ENCODE measurements at regions not wholly inside any gene's neighbourhood (a gene's known extent, or its start where the extent isn't known, plus 50 kb on each side); places are given as distances from the start of the nearest gene placed in this dataset.

- no peaks in the 10 kb centered on the region for H3K4me1 ChIP-seq (ENCODE audit: control insufficient read depth in 5 of 5, insufficient read depth in 5 of 5, low read length in 5 of 5)
- H3K36me3 ChIP-seq (ENCODE audit: control insufficient read depth in 5 of 5, insufficient read depth in 5 of 5, low read length in 5 of 5), result no peaks in the 10 kb centered on the region
- H3K27ac ChIP-seq (ENCODE audit: low read depth, low read length), result no peak overlapping the region
- H3K9ac ChIP-seq (ENCODE audit: low read length in 5 of 5), result no peak overlapping the region
- H3K4me3 ChIP-seq (ENCODE audit: low read depth in 1 of 5, low read length in 5 of 5), result no peak overlapping the region
- peaks cover 0 to 13% (median 0%) of the 10 kb centered on the region in 5 donors for H3K9me3 ChIP-seq (ENCODE audit: control insufficient read depth in 5 of 5, low read length in 5 of 5)
- H3K27me3 ChIP-seq (ENCODE audit: control insufficient read depth in 5 of 5, insufficient read depth in 4 of 5, low read length in 5 of 5), result no peaks in the 10 kb centered on the region
These were observed 668.7 kb downstream of the SLC4A3 start for GRCh38 chr2:220296174-220296573.

GRCh38 chr2:220297093-220297492 is 669.7 kb downstream of the SLC4A3 start:
- Histone ChIP-seq H3K27me3 (ENCODE audit: control insufficient read depth in 5 of 5, insufficient read depth in 4 of 5, low read length in 5 of 5) (no peaks in the 10 kb centered on the region), H3K9me3 (ENCODE audit: control insufficient read depth in 5 of 5, low read length in 5 of 5) (peaks cover 0 to 13% (median 0%) of the 10 kb centered on the region in 5 donors), H3K9ac (ENCODE audit: low read length in 5 of 5) (no peak overlapping the region), H3K4me3 (ENCODE audit: low read depth in 1 of 5, low read length in 5 of 5) (no peak overlapping the region), H3K27ac (ENCODE audit: low read depth, low read length) (no peak overlapping the region), H3K4me1 (ENCODE audit: control insufficient read depth in 5 of 5, insufficient read depth in 5 of 5, low read length in 5 of 5) (no peaks in the 10 kb centered on the region), H3K36me3 (ENCODE audit: control insufficient read depth in 5 of 5, insufficient read depth in 5 of 5, low read length in 5 of 5) (no peaks in the 10 kb centered on the region)

- Histone ChIP-seq H3K36me3 (ENCODE audit: control insufficient read depth in 5 of 5, insufficient read depth in 5 of 5, low read length in 5 of 5) (no peaks in the 10 kb centered on the region), H3K27ac (ENCODE audit: low read depth, low read length) (no peak overlapping the region), H3K4me1 (ENCODE audit: control insufficient read depth in 5 of 5, insufficient read depth in 5 of 5, low read length in 5 of 5) (no peaks in the 10 kb centered on the region), H3K27me3 (ENCODE audit: control insufficient read depth in 5 of 5, insufficient read depth in 4 of 5, low read length in 5 of 5) (no peaks in the 10 kb centered on the region), H3K9ac (ENCODE audit: low read length in 5 of 5) (no peak overlapping the region), H3K4me3 (ENCODE audit: low read depth in 1 of 5, low read length in 5 of 5) (no peak overlapping the region), H3K9me3 (ENCODE audit: control insufficient read depth in 5 of 5, low read length in 5 of 5) (no peaks in the 10 kb centered on the region)
These were observed 673.4 kb downstream of the SLC4A3 start for GRCh38 chr2:220300806-220301205.

GRCh38 chr2:220302756-220303155 is 675.3 kb downstream of the SLC4A3 start:
- no peaks in the 10 kb centered on the region for H3K36me3 ChIP-seq (ENCODE audit: control insufficient read depth in 5 of 5, insufficient read depth in 5 of 5, low read length in 5 of 5)
- no peaks in the 10 kb centered on the region for H3K9me3 ChIP-seq (ENCODE audit: control insufficient read depth in 5 of 5, low read length in 5 of 5)
- no peaks in the 10 kb centered on the region for H3K4me1 ChIP-seq (ENCODE audit: control insufficient read depth in 5 of 5, insufficient read depth in 5 of 5, low read length in 5 of 5)
- H3K27me3 ChIP-seq (ENCODE audit: control insufficient read depth in 5 of 5, insufficient read depth in 4 of 5, low read length in 5 of 5), result no peaks in the 10 kb centered on the region
- no peak overlapping the region for H3K27ac ChIP-seq (ENCODE audit: low read depth, low read length)
- no peak overlapping the region for H3K4me3 ChIP-seq (ENCODE audit: low read depth in 1 of 5, low read length in 5 of 5)
- H3K9ac ChIP-seq (ENCODE audit: low read length in 5 of 5), result no peak overlapping the region

DNA sequence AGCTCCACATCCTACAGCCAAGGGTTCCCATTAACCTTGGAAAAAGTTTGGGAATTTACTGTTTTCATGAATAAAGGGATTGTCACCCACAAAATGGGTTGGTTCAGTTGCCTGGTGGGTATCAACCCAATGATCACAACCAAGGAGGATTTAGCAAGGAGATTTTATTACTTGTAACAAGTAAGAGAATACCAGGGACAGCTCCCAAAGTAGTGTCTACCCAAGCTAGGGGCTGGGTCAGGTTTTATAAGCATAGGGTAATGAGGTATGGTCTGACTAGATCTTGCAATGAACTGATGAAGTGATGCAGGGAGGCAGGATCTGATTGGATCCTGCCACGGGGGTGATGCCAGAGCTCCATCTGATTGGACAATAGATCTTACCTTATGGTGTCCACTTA is 681.8 kb downstream of the SLC4A3 start:
- Histone ChIP-seq H3K9me3 (ENCODE audit: control insufficient read depth in 5 of 5, low read length in 5 of 5) (no peaks in the 10 kb centered on the region), H3K36me3 (ENCODE audit: control insufficient read depth in 5 of 5, insufficient read depth in 5 of 5, low read length in 5 of 5) (no peaks in the 10 kb centered on the region), H3K4me1 (ENCODE audit: control insufficient read depth in 5 of 5, insufficient read depth in 5 of 5, low read length in 5 of 5) (no peaks in the 10 kb centered on the region), H3K9ac (ENCODE audit: low read length in 5 of 5) (no peak overlapping the region), H3K27me3 (ENCODE audit: control insufficient read depth in 5 of 5, insufficient read depth in 4 of 5, low read length in 5 of 5) (peaks cover 0 to 3% (median 0%) of the 10 kb centered on the region in 5 donors), H3K4me3 (ENCODE audit: low read depth in 1 of 5, low read length in 5 of 5) (no peak overlapping the region), H3K27ac (ENCODE audit: low read depth, low read length) (no peak overlapping the region)

GRCh38 chr2:220310451-220310861 is 683.0 kb downstream of the SLC4A3 start:
- Histone ChIP-seq H3K9me3 (ENCODE audit: control insufficient read depth in 5 of 5, low read length in 5 of 5) (peaks cover 0 to 4% (median 0%) of the 10 kb centered on the region in 5 donors), H3K9ac (ENCODE audit: low read length in 5 of 5) (no peak overlapping the region), H3K27me3 (ENCODE audit: control insufficient read depth in 5 of 5, insufficient read depth in 4 of 5, low read length in 5 of 5) (peaks cover 0 to 3% (median 0%) of the 10 kb centered on the region in 5 donors), H3K27ac (ENCODE audit: low read depth, low read length) (no peak overlapping the region), H3K36me3 (ENCODE audit: control insufficient read depth in 5 of 5, insufficient read depth in 5 of 5, low read length in 5 of 5) (no peaks in the 10 kb centered on the region), H3K4me1 (ENCODE audit: control insufficient read depth in 5 of 5, insufficient read depth in 5 of 5, low read length in 5 of 5) (peaks cover 0 to 6% (median 3%) of the 10 kb centered on the region in 5 donors), H3K4me3 (ENCODE audit: low read depth in 1 of 5, low read length in 5 of 5) (no peak overlapping the region)

- no peak overlapping the region for H3K27ac ChIP-seq (ENCODE audit: low read depth, low read length)
- no peak overlapping the region for H3K4me3 ChIP-seq (ENCODE audit: low read depth in 1 of 5, low read length in 5 of 5)
- H3K9me3 ChIP-seq (ENCODE audit: control insufficient read depth in 5 of 5, low read length in 5 of 5), result peaks cover 0 to 4% (median 0%) of the 10 kb centered on the region in 5 donors
- no peak overlapping the region for H3K9ac ChIP-seq (ENCODE audit: low read length in 5 of 5)
- no peaks in the 10 kb centered on the region for H3K36me3 ChIP-seq (ENCODE audit: control insufficient read depth in 5 of 5, insufficient read depth in 5 of 5, low read length in 5 of 5)
- H3K4me1 ChIP-seq (ENCODE audit: control insufficient read depth in 5 of 5, insufficient read depth in 5 of 5, low read length in 5 of 5), result peaks cover 0 to 7% (median 4%) of the 10 kb centered on the region in 5 donors
- peaks cover 0 to 3% (median 0%) of the 10 kb centered on the region in 5 donors for H3K27me3 ChIP-seq (ENCODE audit: control insufficient read depth in 5 of 5, insufficient read depth in 4 of 5, low read length in 5 of 5)
These were observed 687.8 kb downstream of the SLC4A3 start for GRCh38 chr2:220315098-220315823.

GRCh38 chr2:220318037-220318436 is 690.6 kb downstream of the SLC4A3 start:
- peaks cover 0 to 4% (median 0%) of the 10 kb centered on the region in 5 donors for H3K9me3 ChIP-seq (ENCODE audit: control insufficient read depth in 5 of 5, low read length in 5 of 5)
- H3K27ac ChIP-seq (ENCODE audit: low read depth, low read length), result no peak overlapping the region
- H3K27me3 ChIP-seq (ENCODE audit: control insufficient read depth in 5 of 5, insufficient read depth in 4 of 5, low read length in 5 of 5), result no peaks in the 10 kb centered on the region
- H3K36me3 ChIP-seq (ENCODE audit: control insufficient read depth in 5 of 5, insufficient read depth in 5 of 5, low read length in 5 of 5), result no peaks in the 10 kb centered on the region
- no peak overlapping the region for H3K4me3 ChIP-seq (ENCODE audit: low read depth in 1 of 5, low read length in 5 of 5)
- H3K9ac ChIP-seq (ENCODE audit: low read length in 5 of 5), result no peak overlapping the region
- peaks cover 0 to 7% (median 4%) of the 10 kb centered on the region in 5 donors for H3K4me1 ChIP-seq (ENCODE audit: control insufficient read depth in 5 of 5, insufficient read depth in 5 of 5, low read length in 5 of 5)

- Histone ChIP-seq H3K4me1 (ENCODE audit: control insufficient read depth in 5 of 5, insufficient read depth in 5 of 5, low read length in 5 of 5) (peaks cover 0 to 7% (median 4%) of the 10 kb centered on the region in 5 donors), H3K9me3 (ENCODE audit: control insufficient read depth in 5 of 5, low read length in 5 of 5) (peaks cover 0 to 4% (median 0%) of the 10 kb centered on the region in 5 donors), H3K27me3 (ENCODE audit: control insufficient read depth in 5 of 5, insufficient read depth in 4 of 5, low read length in 5 of 5) (no peaks in the 10 kb centered on the region), H3K27ac (ENCODE audit: low read depth, low read length) (no peak overlapping the region), H3K36me3 (ENCODE audit: control insufficient read depth in 5 of 5, insufficient read depth in 5 of 5, low read length in 5 of 5) (no peaks in the 10 kb centered on the region), H3K9ac (ENCODE audit: low read length in 5 of 5) (no peak overlapping the region), H3K4me3 (ENCODE audit: low read depth in 1 of 5, low read length in 5 of 5) (no peak overlapping the region)
These were observed 691.1 kb downstream of the SLC4A3 start for GRCh38 chr2:220318508-220318907.

DNA sequence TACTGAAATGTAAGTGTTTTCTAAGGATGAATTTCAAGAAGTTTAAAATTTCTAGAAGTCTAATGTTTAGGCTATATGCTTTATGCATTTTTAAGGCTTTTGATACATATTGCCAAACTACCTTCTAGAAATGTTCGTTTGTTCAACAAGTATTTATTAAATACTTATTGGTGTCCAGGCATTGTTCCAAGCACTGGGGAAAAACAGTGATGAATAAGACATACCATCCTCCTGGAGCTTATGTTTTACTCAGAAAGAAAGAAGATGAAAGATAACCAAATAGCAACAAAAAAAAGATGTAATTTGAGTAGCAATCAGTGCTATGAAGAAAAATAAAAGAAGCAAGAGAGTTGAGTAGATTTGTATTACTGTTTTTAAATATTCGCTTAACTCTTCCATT is 692.9 kb downstream of the SLC4A3 start:
- H3K9me3 ChIP-seq (ENCODE audit: control insufficient read depth in 5 of 5, low read length in 5 of 5), result no peaks in the 10 kb centered on the region
- peaks cover 0 to 5% (median 2%) of the 10 kb centered on the region in 5 donors for H3K4me1 ChIP-seq (ENCODE audit: control insufficient read depth in 5 of 5, insufficient read depth in 5 of 5, low read length in 5 of 5)
- no peak overlapping the region for H3K27ac ChIP-seq (ENCODE audit: low read depth, low read length)
- no peaks in the 10 kb centered on the region for H3K27me3 ChIP-seq (ENCODE audit: control insufficient read depth in 5 of 5, insufficient read depth in 4 of 5, low read length in 5 of 5)
- H3K4me3 ChIP-seq (ENCODE audit: low read depth in 1 of 5, low read length in 5 of 5), result no peak overlapping the region
- H3K36me3 ChIP-seq (ENCODE audit: control insufficient read depth in 5 of 5, insufficient read depth in 5 of 5, low read length in 5 of 5), result no peaks in the 10 kb centered on the region
- no peak overlapping the region for H3K9ac ChIP-seq (ENCODE audit: low read length in 5 of 5)

Data from subcutaneous abdominal adipose tissue (tissue), 5 donors.